Brain microvascular endothelial cell (primary cell): ENCODE measurements at regions not wholly inside any gene's neighbourhood (a gene's known extent, or its start where the extent isn't known, plus 50 kb on each side); places are given as distances from the start of the nearest gene placed in this dataset.

ENCODE experiments used
- DNase-seq: peaks from one replicate; pipeline ENCODE4 v3.0.0-alpha.2; 2020
- H3K27ac ChIP-seq: fragments of 250-450 bp; sonication (Bioruptor Pico); 2 replicates; pipeline ENCODE4 v1.5.1; 2020; ENCODE audit warnings: mild to moderate bottlenecking, moderate library complexity
- H3K27me3 ChIP-seq: fragments of 250-450 bp; sonication (Bioruptor Pico); replicated peaks from 2 replicates; pipeline ENCODE4 v1.5.1; 2020; ENCODE audit warnings: mild to moderate bottlenecking
- H3K36me3 ChIP-seq: fragments of 250-450 bp; sonication (Bioruptor Pico); replicated peaks from 2 replicates; pipeline ENCODE4 v1.5.1; 2020; ENCODE audit warnings: mild to moderate bottlenecking
- H3K4me3 ChIP-seq: 2 replicates; pipeline ENCODE4 v1.5.1; 2011; ENCODE audit warnings: low read depth, mild to moderate bottlenecking, control low read depth, low read length, moderate library complexity
- CTCF ChIP-seq: IDR thresholded peaks from 2 replicates; pipeline ENCODE4 v1.5.1; 2011; ENCODE audit warnings: low read depth, mild to moderate bottlenecking, moderate library complexity, low read length, control low read depth, inconsistent platforms; ENCODE audit errors: missing control alignments
- in situ Hi-C: cut with HindIII; loops from 2 replicates; pipeline ENCODE4 v1.10.0; 2017; ENCODE audit warnings: low sequenced_read_pairs, low pct_ligation_motif_present

DNA sequence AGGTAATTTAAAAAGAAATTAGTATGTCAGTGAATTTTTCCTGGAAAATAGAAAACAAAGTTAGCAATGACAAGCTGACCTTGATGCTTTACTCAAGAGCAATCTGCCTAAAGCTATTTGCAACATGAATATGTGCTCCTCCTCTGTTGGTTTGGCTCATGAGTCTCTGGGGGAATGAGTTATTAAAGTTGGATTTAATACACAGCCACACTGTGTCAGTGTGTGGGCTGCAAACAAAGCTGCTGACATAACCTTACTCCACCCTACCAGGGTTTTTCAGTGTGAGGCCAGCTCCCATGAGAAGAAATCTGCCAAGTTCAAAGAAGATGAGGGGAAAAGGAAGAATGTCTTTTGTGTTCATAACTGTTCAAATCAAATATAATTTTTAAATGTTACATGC is 280.5 kb downstream of the TLL1 start:
- Histone ChIP-seq H3K36me3 (no peaks in the 10 kb centered on the region), H3K27me3 (no peaks in the 10 kb centered on the region), H3K4me3 (no peak overlapping the region), H3K27ac (no peak overlapping the region)
- in situ Hi-C loops: loop anchor here (25.0 kb wide), 1 partner anchor 434 kb away; no protein-coding TSS in a partner anchor
- no peak for TF ChIP-seq CTCF
- DNase-seq: peak; percentile 0

DNA sequence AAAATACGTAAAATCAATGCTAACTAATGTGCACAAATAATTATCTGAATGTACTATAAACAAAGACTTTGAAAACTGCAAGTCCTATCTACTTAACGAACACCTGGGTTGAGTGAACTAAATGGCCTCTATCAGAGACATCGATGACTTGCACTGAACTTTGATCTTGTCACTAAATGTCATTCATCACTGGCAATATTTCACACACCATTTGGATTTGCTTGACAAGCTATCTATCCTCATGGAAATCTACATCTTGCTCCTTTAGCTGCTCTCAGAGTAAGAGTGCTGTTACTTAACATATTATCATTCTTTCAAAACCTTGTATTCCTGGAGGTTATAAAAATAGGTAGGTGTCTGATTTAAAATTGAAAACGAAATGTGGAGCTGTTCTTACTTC is 289.3 kb downstream of the TLL1 start:
- no peak for TF ChIP-seq CTCF
- Histone ChIP-seq H3K27ac (no peak overlapping the region), H3K27me3 (no peaks in the 10 kb centered on the region), H3K36me3 (no peaks in the 10 kb centered on the region), H3K4me3 (no peak overlapping the region)
- in situ Hi-C loops: loop anchor here (25.0 kb wide), 1 partner anchor 425 kb away; no protein-coding TSS in a partner anchor
- DNase-seq: no peak

DNA sequence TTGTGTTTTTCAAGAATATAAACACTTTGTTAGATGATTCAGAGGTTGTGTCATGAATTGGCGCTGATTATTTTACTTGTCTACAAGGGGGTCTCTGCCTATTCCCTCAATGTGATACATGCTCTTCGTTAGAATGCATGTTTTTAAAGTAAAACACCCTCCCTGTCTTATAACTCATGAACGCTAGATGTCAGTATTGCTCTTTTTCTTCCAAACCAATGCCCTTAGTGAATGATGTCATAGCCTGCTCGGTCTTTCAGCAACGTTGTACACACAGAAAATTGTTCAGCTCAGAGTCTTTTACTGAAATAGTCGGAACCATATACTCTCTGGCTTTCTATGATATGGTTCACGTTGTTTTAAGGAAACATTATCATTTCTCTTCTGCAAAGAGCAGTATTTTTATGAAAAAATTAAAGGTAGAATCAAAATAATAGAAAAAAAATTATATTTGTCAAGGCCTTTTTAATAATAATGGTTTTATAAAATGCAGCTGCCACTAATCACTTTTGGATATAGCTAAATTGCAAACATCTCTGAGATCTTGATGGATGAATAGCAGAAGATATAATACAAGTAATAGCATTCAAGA is 292.9 kb downstream of the TLL1 start:
- in situ Hi-C loops: loop anchor here (25.0 kb wide), 1 partner anchor 421 kb away; no protein-coding TSS in a partner anchor
- no peaks in the 10 kb centered on the region for H3K27me3 ChIP-seq
- TF ChIP-seq CTCF: peak; percentile 59
- DNase-seq: peak; percentile 51
- H3K4me3 ChIP-seq: no peak overlapping the region
- H3K36me3 ChIP-seq: no peaks in the 10 kb centered on the region
- H3K27ac ChIP-seq: no peak overlapping the region

GRCh38 chr4:166169111-166169510 is 296.1 kb downstream of the TLL1 start:
- TF ChIP-seq CTCF: peak; percentile 70
- no peaks in the 10 kb centered on the region for H3K27me3 ChIP-seq
- H3K4me3 ChIP-seq: no peak overlapping the region
- H3K36me3 ChIP-seq: no peaks in the 10 kb centered on the region
- in situ Hi-C loops: loop anchor here (25.0 kb wide), 1 partner anchor 418 kb away; no protein-coding TSS in a partner anchor
- DNase-seq: peak; percentile 23
- no peak overlapping the region for H3K27ac ChIP-seq

DNA sequence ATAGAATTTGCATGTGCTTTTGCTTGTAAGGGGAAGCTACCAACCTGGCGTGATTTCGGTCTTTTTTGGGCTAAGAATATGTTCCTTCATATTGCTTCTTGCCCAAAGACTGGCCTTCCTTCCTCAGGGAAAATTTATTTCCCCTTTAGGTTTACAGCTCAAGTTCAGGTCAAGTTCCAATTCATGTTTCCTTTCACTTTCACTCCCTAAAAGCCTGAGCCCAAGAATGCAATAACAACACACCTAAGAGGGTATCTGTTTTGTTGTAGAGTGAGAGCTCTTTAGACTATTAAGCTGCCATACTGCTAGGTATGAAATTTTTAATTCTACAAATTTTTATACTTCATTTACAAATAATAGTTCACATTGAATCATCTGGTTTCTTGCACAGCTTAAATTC is 299.6 kb downstream of the TLL1 start:
- H3K4me3 ChIP-seq: no peak overlapping the region
- no peak overlapping the region for H3K27ac ChIP-seq
- no peaks in the 10 kb centered on the region for H3K36me3 ChIP-seq
- in situ Hi-C loops: loop anchor here (25.0 kb wide), 1 partner anchor 415 kb away; no protein-coding TSS in a partner anchor
- TF ChIP-seq CTCF: no peak
- DNase-seq: no peak
- H3K27me3 ChIP-seq: no peaks in the 10 kb centered on the region
